ENCODE measurements at regions not wholly inside any gene's neighbourhood (a gene's known extent, or its start where the extent isn't known, plus 50 kb on each side); places are given as distances from the start of the nearest gene placed in this dataset.

DNA sequence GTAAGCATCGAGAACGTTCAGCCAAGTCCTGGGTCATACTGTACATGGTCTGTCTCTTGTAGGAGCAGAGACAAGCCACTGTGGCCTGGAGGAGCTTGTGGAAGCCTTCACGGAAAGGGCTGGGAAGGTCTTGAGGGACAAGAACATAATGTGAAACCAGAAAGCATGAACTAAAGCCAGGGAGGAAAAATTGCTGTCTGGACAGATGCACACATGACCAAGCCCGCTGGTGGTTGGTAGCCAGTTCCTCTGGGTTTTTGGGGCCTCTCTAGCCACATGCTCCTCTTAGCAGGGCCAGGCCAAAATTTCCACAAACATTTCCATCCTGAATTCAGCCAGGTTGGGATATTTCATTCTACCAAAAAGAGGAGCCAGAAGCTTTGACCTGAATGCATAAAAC, 196.2 kb upstream of the SIX2 start:
- TF ChIP-seq POLR2A (IDR thresholded peaks at IDR 0.05), result no peak
- TF ChIP-seq, protein P1, sequence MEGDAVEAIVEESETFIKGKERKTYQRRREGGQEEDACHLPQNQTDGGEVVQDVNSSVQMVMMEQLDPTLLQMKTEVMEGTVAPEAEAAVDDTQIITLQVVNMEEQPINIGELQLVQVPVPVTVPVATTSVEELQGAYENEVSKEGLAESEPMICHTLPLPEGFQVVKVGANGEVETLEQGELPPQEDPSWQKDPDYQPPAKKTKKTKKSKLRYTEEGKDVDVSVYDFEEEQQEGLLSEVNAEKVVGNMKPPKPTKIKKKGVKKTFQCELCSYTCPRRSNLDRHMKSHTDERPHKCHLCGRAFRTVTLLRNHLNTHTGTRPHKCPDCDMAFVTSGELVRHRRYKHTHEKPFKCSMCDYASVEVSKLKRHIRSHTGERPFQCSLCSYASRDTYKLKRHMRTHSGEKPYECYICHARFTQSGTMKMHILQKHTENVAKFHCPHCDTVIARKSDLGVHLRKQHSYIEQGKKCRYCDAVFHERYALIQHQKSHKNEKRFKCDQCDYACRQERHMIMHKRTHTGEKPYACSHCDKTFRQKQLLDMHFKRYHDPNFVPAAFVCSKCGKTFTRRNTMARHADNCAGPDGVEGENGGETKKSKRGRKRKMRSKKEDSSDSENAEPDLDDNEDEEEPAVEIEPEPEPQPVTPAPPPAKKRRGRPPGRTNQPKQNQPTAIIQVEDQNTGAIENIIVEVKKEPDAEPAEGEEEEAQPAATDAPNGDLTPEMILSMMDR (IDR thresholded peaks at IDR 0.05), result no peak

Data from ovary (tissue), 3 donors.